Suppressor macrophage (primary cell): ENCODE measurements at regions not wholly inside any gene's neighbourhood (a gene's known extent, or its start where the extent isn't known, plus 50 kb on each side); places are given as distances from the start of the nearest gene placed in this dataset.
A peak's percentile ranks its signal among the peaks of the same experiment; 100 is the strongest.

Source experiments
- DNase-seq, 4 experiments: peaks; one replicate each; pipeline ENCODE4 v3.0.0-alpha.2; 2020 to 2022

GRCh38 chr7:88700725-88701124 lies 58.8 kb upstream of the ZNF804B start:
- no peak for DNase-seq

- DNase-seq, result no peak
These were observed 65.3 kb upstream of the ZNF804B start for GRCh38 chr7:88694207-88694606.

DNA sequence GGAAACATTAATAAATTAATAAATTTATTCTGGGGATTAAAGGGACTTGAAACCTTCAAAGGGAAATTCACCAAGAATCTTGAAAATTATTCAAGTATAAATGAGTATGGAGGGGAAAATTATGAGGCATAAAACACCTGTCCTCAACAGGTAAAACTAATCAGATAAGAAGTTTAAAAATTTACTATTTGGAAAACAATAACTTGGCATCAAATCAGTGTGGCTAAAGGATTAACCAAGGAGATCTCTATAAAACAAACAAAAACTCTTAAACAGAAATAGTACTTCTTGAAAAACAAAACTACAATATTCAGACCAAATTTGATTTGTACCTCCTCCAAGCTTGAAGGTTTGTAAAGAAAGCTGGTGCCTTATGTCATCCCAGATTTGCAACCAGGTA lies 66.4 kb upstream of the ZNF804B start:
- no peak for DNase-seq

DNA sequence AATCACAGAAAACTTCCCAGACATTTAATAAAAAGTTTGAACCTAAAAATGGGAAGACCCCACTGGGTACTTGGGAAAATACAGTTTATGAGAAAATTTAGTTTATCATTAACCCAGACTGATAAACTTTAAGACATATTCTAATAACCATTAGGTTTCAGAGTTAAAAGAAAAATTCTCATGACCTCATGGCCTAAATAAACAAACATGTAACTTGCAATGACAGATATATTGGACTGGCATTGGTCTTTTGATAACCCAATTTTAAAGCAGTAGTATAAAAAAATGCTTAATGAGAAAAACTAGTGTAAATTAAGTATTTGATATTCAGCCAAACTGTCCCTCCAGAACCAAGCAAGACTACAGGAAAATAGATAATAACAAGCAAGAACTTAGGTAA lies 67.0 kb upstream of the ZNF804B start:
- no peak for DNase-seq

DNA sequence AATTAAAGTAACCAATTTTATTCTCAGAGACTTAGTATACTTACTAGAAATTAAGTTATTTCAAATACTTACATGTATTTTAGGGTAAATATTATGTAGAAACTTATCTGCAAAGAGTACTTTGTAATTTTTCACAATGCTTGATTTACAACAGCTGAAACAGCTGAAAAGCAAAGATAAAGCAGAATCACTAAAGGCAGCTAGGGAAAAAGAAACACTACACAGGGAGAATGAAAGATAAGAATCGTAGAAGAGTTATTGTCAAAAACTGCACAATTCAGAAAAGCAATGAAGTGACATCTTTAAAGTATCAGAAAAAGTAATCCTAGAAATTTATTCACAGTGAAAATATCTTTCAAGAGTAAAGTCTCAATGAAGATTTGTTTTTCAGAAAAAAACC lies 69.7 kb upstream of the ZNF804B start:
- DNase-seq, result no peak

GRCh38 chr7:88688222-88688621 lies 71.3 kb upstream of the ZNF804B start:
- DNase-seq, result no peak

DNA sequence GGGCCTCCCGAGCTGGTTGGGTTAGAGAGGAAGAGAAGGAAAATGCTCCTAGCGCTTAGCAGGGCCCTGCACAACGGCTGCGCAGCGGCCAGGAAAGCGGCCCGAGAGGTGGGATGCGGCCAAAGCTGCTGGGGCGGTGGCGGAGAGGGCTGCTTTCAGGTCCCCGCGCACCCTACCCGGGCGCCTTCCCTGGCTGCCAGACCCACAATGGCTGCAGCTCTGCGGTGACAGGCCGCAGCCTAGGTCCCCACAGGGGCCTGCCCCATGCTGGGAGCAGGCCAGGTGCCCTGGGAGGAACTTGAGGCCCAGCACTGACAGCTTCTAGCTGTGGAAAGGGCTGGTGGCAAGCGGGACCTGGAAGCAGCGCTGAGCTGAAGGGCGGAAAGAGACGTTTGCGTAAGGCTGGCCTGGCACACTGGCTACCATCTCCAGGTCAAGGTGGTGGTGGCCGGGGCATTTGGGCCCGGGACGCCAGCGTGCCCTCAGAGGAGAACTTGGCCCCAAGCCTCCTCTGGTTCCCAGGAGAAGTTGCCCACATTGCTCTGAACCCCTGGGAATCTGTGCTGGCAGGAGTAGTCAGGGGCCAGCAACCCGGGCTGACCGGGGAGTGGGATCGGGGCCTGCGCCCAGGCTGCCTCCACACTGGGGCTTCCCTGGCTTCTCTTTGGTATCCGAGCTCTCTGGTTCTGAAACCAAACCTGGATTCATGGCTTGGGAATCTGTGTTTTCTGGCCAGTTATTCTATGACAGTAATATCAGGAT lies 72.9 kb upstream of the ZNF804B start:
- DNase-seq, result no peak

DNA sequence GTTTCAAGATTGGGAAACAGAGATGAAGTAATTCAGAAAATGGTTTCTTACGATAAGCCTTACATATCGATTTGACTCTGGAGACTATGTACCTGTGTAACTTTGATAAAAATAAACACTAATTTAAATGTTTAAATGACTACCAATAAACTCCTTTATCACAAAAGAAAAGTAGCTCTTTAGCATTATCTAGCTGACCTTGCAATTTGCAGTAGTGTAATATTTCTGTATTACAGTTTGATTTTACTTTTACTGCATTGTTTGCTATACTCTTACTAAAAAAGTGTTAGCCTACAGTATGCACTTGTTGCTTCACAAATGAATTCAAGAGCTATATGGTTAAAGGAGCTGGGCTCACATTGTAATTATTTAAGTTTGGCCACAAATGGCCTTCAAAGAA lies 77.8 kb upstream of the ZNF804B start:
- DNase-seq, result no peak

DNA sequence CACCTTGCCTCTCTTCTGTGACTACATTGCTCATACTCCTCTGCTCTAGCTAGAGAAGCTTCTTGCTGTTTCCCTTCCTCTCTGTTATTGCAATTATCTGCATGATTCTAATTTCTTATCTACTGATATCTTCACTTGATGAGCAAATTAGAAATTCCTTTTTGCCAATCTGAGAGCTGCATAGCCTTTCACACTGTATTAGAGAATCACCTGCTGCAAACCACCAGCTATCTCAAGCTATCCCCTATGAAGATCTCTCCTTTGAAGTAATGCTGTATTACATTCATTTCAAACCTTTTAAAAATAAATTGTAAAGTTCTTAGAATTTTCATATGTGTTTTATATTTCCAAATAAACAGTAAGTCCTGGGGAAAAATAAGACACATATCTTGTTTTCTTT lies 89.0 kb upstream of the ZNF804B start:
- DNase-seq, result no peak

- DNase-seq, result no peak
These were observed 89.6 kb upstream of the ZNF804B start for GRCh38 chr7:88669913-88670312.

DNA sequence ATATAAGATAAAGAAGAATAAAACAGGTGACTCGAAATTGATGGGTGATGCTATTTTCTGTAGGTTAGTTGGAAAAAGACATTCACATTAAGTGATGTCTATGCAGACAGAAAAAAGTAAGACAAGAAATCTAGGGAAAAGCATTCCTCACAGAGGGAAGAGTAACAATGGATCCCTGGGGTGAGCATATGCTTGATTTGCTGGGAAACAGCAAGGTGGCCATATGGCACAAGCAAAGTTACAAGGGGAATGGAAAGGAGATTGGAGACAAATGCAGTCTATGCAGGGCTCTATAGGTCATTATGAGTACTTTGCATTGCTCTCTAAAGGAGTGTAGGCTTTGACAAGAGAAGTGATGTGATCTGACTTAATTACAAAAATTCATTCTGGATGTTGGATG lies 90.9 kb upstream of the ZNF804B start:
- no peak for DNase-seq

DNA sequence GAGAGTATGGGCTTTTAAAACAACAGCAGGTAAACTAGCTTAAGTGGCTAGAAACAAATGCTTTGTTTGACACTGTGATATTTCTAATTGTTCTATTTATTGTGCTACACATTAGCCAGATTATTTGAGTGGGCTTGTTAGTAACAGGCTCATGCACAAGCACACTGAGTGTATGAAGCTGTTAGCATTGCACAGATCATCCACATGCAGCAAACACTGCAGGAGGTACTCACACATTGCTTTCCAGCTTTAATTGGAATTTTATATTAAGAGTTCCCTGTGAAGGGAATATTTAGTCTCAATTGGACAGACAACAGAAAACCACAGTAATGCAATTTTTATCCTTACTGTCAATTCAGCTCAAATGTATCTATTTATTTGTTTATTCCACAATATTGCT lies 92.9 kb upstream of the ZNF804B start:
- no peak for DNase-seq

DNA sequence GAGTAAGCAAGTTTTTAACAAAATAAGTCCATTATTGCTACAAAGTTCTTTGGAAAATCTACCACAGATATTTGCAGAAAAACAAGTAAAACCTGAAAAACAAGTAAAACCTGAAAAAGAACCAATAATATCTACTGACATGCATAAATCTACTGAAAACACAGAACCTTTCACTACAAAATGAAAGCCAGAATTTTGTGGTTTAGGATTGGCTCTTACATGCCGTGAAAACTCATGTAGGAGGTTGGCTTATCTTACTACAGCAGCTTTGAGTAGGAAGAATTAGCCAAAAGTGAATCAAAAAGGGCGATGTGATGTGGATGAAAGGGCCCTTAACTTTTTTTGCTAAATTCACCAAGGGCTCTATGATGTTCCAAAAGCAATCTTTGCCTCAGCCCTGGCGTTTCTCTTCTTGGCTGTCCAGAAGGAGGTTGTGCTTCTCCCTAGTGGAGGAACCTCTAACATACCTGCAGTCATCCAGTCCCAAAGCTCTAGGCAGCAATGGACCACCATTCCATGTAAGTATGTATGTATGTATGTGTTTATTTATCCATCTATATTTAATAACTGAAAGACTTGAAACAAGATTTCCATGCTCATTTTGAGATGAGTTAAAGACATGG lies 93.5 kb upstream of the ZNF804B start:
- DNase-seq, result no peak

- DNase-seq, result peak in 2 of 4 experiments; percentile 6 to 11
These were observed 94.8 kb upstream of the ZNF804B start for GRCh38 chr7:88664630-88665233.

DNA sequence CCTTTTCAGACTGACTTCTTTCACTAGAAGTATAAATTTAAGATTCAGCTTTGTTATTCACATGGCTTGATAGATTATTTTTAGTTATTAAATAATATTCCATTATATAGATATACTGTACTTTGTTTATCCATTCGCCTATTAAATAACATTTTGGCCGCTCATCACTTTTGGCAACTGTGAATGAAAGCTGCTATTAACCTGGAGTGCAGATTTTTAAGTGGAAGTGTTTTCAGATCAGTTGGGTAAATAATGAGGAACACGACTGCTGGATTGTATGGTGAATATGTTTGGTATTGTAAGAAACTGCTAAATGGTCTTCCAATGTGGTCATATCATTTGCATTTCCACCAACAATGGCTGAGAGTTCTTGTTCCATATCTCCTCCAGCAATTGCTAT lies 97.6 kb upstream of the ZNF804B start:
- DNase-seq, result no peak

DNA sequence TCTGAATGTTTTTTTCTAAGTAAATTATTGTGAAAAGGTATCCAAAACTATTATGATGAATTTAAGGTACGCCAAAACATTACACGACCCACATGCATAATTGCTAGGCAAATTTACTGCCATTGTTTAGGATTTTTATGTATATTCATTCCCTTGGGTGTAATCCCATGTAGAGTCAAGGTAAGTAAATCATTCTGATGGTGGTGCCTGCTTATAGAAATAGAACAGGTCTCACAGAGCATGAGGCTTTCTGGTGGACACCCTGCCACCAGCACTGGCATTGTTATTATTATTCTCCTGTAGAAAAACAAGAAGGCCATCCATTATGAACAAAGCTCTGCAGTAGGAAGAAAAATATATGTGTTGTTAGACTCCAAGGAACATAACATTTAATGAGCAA lies 111.7 kb upstream of the ZNF804B start:
- DNase-seq, result no peak

DNA sequence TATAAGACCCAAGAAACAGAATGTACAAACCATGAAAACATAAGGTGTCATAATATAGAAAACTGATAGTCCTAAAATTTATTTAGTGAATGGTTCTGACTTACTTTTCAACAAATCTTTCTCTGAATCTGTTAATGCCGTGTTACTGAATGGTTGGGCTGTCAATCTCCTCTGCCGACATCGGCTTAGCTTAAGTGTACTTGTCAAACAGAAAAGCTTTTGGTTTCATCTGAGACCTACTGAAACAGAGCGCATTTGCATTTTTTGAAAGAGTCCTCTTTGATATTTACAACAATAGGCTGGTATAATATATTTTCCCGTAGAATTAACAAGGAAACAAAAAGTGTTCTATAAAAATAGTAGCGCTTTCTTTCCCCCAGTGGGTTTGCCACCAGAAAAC lies 120.9 kb upstream of the ZNF804B start:
- DNase-seq, result no peak

GRCh38 chr7:88637795-88638194 lies 121.7 kb upstream of the ZNF804B start:
- no peak for DNase-seq

GRCh38 chr7:88635149-88635548 lies 124.4 kb upstream of the ZNF804B start:
- no peak for DNase-seq

DNA sequence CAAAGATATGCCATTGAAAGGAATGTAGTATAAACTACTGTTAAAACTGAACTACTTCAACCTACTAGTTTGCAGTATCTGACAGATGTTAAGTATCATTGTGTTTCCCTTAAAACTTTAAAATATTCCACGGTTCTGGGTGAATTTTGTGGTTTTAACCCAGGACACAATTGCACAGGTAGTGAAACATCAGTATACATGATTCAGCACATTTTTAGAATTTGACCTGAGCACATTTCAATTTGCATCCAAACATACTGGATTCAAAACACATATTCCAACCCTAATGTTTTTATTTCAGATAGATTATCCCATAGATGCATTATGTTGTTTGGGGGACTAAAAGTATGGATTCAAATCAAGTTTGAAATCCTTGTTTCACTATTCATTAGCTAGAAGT lies 129.9 kb upstream of the ZNF804B start:
- DNase-seq, result no peak

DNA sequence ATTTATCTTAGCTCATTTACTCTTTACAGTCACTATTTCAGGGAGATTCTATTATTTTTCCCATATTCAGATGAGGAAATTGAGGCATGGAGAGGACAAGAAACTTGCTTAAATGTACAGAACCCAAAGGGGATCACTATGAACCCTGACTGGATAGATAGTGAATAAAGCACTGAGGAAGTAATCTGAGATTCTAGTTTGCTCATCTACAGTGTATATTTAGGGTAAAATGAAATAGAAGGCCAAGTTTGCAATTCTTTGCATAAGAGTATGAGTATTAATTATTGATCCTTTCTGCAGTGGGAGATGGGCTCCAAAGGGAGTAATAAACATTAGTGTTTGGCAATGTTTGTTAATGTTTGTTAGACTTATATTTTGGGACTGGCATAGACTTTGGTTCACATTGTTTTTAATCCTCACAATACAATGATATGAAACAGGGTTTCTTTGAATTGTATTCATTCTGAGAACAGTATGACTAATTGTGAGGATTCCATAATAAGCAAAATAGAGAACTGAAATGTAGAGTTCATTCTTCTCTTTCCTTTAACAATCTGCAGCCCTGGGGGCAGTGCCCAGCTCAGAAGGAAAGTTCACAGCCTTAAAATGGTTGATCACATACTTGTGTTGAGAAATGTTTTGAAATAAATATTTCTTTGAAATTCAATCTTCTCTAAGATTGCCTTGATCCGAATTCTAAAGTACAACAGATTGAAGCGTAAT lies 131.0 kb upstream of the ZNF804B start:
- DNase-seq, result no peak

DNA sequence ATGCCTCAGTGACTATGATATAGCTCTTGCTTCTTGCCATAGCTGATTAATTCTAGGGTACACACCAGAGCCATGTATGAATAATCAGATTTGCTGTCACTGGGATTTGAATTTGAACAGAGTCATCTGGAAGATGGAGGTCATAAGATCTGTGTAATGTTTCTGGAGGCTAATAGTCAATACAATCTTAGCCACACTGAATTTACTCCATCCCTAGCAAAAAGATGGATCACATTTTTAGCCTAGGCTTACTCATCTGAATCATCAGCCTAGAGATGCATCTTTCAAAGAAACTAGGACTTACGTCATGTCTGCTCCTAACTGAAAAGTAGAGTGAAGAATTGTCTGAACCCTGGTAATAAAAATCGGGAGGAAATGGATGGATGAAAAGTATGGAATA lies 142.3 kb upstream of the ZNF804B start:
- DNase-seq, result no peak

DNA sequence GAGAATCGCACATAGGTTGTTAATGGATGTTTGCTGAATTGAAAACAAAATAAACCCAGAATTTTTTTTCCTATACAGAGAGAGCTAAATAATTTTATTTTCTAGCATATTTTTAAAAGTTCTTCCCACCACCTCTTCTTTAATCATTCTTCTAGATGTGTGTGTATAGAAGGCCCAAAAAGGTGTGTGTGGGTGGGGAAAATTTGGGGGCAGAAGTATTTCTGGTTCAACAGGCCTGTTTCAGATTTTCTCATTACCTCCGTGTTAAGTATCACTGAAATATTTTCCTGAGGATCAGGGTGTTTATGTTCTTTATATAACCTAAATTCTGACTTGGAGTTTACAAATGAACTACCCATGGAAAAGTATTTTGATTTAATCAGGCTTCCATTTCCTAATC lies 144.2 kb upstream of the ZNF804B start:
- no peak for DNase-seq

- DNase-seq, result no peak
These were observed 144.8 kb upstream of the ZNF804B start for GRCh38 chr7:88614736-88615135.
